SK-N-MC (cell line): ENCODE measurements at regions not wholly inside any gene's neighbourhood (a gene's known extent, or its start where the extent isn't known, plus 50 kb on each side); places are given as distances from the start of the nearest gene placed in this dataset.
"Not testable (repeated sequence)": the region's sequence is repeated elsewhere in the genome, so short reads cannot be mapped to it uniquely, and the experiment has no call there.

Experiments
- DNase-seq: peaks from one replicate; pipeline ENCODE4 v3.0.0-alpha.2; 2011; ENCODE audit warnings: low read depth, low spot score
- H3K27ac ChIP-seq: fragments of 200-600 bp; sonication (generic); 2 replicates; pipeline ENCODE4 v1.5.1; 2016; ENCODE audit warnings: mixed run types
- H3K36me3 ChIP-seq: fragments of 200-600 bp; sonication (generic); 2 replicates; pipeline ENCODE4 v1.6.1; 2017; ENCODE audit warnings: antibody characterized with exemption, low read length, mixed read lengths; ENCODE audit not compliant: insufficient read depth
- H3K4me3 ChIP-seq: fragments of 200-600 bp; sonication (generic); 2 replicates; pipeline ENCODE4 v1.5.1; 2016
- H3K9ac ChIP-seq: fragments of 200-600 bp; sonication (generic); 2 replicates; pipeline ENCODE4 v1.8.0; 2017; ENCODE audit warnings: mixed run types, mixed read lengths; ENCODE audit not compliant: insufficient read length
- H3K9me3 ChIP-seq: fragments of 200-600 bp; sonication (generic); 2 replicates; pipeline ENCODE4 v1.6.1; 2017; ENCODE audit warnings: low read depth, mild to moderate bottlenecking, antibody characterized with exemption, low read length, moderate library complexity, mixed read lengths
- EZH2 ChIP-seq: fragments of 200-600 bp; sonication (generic); IDR thresholded peaks from one replicate; pipeline ENCODE4 v1.6.1; 2017; ENCODE audit warnings: antibody characterized with exemption
- FOXP2 ChIP-seq: optimal IDR thresholded peaks from 2 replicates; pipeline ENCODE3; 2011; ENCODE audit warnings: mild to moderate bottlenecking, moderate library complexity; ENCODE audit not compliant: insufficient read depth; ENCODE audit errors: extremely low read length, control extremely low read depth
- POLR2AphosphoS5 ChIP-seq: IDR thresholded peaks from 2 replicates; pipeline ENCODE4 v1.6.1; 2012; ENCODE audit warnings: mild to moderate bottlenecking, low read depth, low read length, borderline replicate concordance

GRCh38 chr4:189204616-189205015, 736.1 kb upstream of the FRG1 start:
- Histone ChIP-seq H3K9ac (no peak overlapping the region), H3K4me3 (no peak overlapping the region), H3K27ac (no peak overlapping the region), H3K36me3 (no peaks in the 10 kb centered on the region), H3K9me3 (no peaks in the 10 kb centered on the region)
- DNase-seq: no peak
- TF ChIP-seq EZH2 (no peak), FOXP2 (no peak), POLR2AphosphoS5 (no peak)

- no peak for DNase-seq
- Histone ChIP-seq H3K9me3 (no peaks in the 10 kb centered on the region), H3K9ac (no peak overlapping the region), H3K27ac (no peak overlapping the region), H3K36me3 (no peaks in the 10 kb centered on the region), H3K4me3 (no peak overlapping the region)
- TF ChIP-seq EZH2: no peak
- TF ChIP-seq POLR2AphosphoS5: no peak
- no peak for TF ChIP-seq FOXP2
These were observed 733.7 kb upstream of the FRG1 start for GRCh38 chr4:189206953-189207352.

- Histone ChIP-seq H3K27ac (no peak overlapping the region), H3K4me3 (no peak overlapping the region), H3K9me3 (no peaks in the 10 kb centered on the region), H3K36me3 (no peaks in the 10 kb centered on the region), H3K9ac (no peak overlapping the region)
- DNase-seq: no peak
- no peak for TF ChIP-seq POLR2AphosphoS5
- TF ChIP-seq FOXP2: no peak
- no peak for TF ChIP-seq EZH2
These were observed 732.8 kb upstream of the FRG1 start for GRCh38 chr4:189207872-189208271.

- no peak for DNase-seq
- Histone ChIP-seq H3K4me3 (no peak overlapping the region), H3K9ac (no peak overlapping the region), H3K36me3 (no peaks in the 10 kb centered on the region), H3K9me3 (no peaks in the 10 kb centered on the region), H3K27ac (no peak overlapping the region)
- TF ChIP-seq EZH2 (no peak), POLR2AphosphoS5 (no peak), FOXP2 (no peak)
These were observed 725.1 kb upstream of the FRG1 start for GRCh38 chr4:189215574-189215973.

- H3K36me3 ChIP-seq: no peaks in the 10 kb centered on the region
These were observed 719.0 kb upstream of the FRG1 start for GRCh38 chr4:189221691-189222090.

GRCh38 chr4:189228726-189229125, 711.9 kb upstream of the FRG1 start:
- no peak for DNase-seq
- no peak overlapping the region for H3K4me3 ChIP-seq
- no peak for TF ChIP-seq EZH2
- no peak for TF ChIP-seq FOXP2
- TF ChIP-seq POLR2AphosphoS5: no peak
- H3K9ac ChIP-seq: no peak overlapping the region
- H3K36me3 ChIP-seq: no peaks in the 10 kb centered on the region
- H3K27ac ChIP-seq: no peak overlapping the region
- H3K9me3 ChIP-seq: no peaks in the 10 kb centered on the region

More at GRCh38 chr4:189221691-189222090, 719.0 kb upstream of the FRG1 start:
- no peak for DNase-seq
- TF ChIP-seq EZH2 (no peak), FOXP2 (no peak), POLR2AphosphoS5 (no peak)
- Histone ChIP-seq H3K4me3 (no peak overlapping the region), H3K27ac (no peak overlapping the region), H3K9ac (no peak overlapping the region), H3K9me3 (no peaks in the 10 kb centered on the region)

- no peak overlapping the region for H3K9ac ChIP-seq
- no peaks in the 10 kb centered on the region for H3K9me3 ChIP-seq
- no peak for TF ChIP-seq EZH2
- TF ChIP-seq FOXP2: no peak
- TF ChIP-seq POLR2AphosphoS5: no peak
- no peak overlapping the region for H3K27ac ChIP-seq
- no peak overlapping the region for H3K4me3 ChIP-seq
- no peaks in the 10 kb centered on the region for H3K36me3 ChIP-seq
- DNase-seq: no peak
These were observed 708.4 kb upstream of the FRG1 start for GRCh38 chr4:189232274-189232673.

GRCh38 chr4:189233754-189234153, 706.9 kb upstream of the FRG1 start:
- not testable (repeated sequence) for H3K4me3 ChIP-seq, DNase-seq, H3K9me3 ChIP-seq, H3K9ac ChIP-seq, H3K27ac ChIP-seq, H3K36me3 ChIP-seq

- DNase-seq, H3K27ac ChIP-seq, H3K9ac ChIP-seq, H3K4me3 ChIP-seq, H3K36me3 ChIP-seq, H3K9me3 ChIP-seq: not testable (repeated sequence)
These were observed 705.7 kb upstream of the FRG1 start for GRCh38 chr4:189234948-189235347.
